ENCODE measurements at regions not wholly inside any gene's neighbourhood (a gene's known extent, or its start where the extent isn't known, plus 50 kb on each side); places are given as distances from the start of the nearest gene placed in this dataset.

DNA sequence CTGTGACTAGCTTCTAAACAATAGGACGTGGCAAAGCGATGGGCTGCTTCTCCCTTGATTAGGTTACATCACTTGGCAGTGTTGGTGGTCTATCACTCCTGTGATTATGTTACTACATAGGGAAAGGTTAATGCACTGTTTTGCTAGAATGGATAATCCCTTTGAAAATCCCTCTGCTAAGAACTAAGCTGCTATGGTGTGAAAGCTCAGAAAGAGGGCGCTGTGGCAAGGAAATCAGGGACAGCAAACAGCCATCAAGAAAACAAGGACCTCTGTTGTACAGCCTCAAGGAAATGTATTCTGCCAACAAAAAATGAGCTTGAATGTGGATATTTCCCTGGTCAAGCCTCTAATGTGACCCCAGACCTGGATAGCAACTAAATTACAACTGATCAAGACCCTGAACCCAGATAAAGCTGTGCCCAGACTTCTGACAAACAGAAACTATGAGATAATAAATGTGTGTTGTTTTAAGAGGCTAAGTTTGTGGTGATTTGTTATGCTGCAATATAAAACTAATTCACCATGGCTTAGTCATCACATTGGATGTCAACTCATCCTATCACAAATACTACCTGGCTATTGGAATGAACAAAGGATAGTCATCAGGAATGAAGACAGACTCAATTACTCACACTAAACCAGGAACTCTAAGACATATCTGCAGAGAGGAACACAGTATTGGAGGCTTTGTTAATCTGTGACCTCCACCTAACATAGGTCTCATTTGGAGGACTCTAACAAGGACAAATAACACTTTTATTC, 1215.9 kb downstream of the EFNA5 start:
- TF ChIP-seq, protein P1, sequence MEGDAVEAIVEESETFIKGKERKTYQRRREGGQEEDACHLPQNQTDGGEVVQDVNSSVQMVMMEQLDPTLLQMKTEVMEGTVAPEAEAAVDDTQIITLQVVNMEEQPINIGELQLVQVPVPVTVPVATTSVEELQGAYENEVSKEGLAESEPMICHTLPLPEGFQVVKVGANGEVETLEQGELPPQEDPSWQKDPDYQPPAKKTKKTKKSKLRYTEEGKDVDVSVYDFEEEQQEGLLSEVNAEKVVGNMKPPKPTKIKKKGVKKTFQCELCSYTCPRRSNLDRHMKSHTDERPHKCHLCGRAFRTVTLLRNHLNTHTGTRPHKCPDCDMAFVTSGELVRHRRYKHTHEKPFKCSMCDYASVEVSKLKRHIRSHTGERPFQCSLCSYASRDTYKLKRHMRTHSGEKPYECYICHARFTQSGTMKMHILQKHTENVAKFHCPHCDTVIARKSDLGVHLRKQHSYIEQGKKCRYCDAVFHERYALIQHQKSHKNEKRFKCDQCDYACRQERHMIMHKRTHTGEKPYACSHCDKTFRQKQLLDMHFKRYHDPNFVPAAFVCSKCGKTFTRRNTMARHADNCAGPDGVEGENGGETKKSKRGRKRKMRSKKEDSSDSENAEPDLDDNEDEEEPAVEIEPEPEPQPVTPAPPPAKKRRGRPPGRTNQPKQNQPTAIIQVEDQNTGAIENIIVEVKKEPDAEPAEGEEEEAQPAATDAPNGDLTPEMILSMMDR (IDR thresholded peaks at IDR 0.05): peak in 1 of 4 donors; percentile 9
- TF ChIP-seq POLR2A (IDR thresholded peaks at IDR 0.05): no peak

Measured in right lobe of liver (tissue), 4 donors.